CD4-positive, alpha-beta memory T cell (primary cell): ENCODE measurements at regions not wholly inside any gene's neighbourhood (a gene's known extent, or its start where the extent isn't known, plus 50 kb on each side); places are given as distances from the start of the nearest gene placed in this dataset.
"Not testable (repeated sequence)": the region's sequence is repeated elsewhere in the genome, so short reads cannot be mapped to it uniquely, and the experiment has no call there.

Experiments
- CTCF ChIA-PET: fragments of 350-600 bp; sonication (Branson Sonifier 250); formaldehyde crosslinking; loops from one replicate; lab custom pipeline; 2021; ENCODE audit warnings: inconsistent platforms; ENCODE audit not compliant: partially characterized antibody; lab: Charles Lee
- POLR2A ChIA-PET: fragments of 350-600 bp; sonication (Branson Sonifier 250); formaldehyde crosslinking; loops from one replicate; lab custom pipeline; 2021; ENCODE audit not compliant: partially characterized antibody; lab: Charles Lee
- DNase-seq, 5 donors: peaks; one replicate each; pipeline versions ENCODE4 v3.0.0 to v3.0.0-alpha.2; 2020 to 2022; ENCODE audit warnings: mixed read lengths in 1 of 5
- H3K27ac ChIP-seq: one replicate; pipeline ENCODE4 v1.7.0; 2013; ENCODE audit warnings: low read depth, low read length
- H3K27me3 ChIP-seq: 2 replicates; pipeline ENCODE4 v1.7.0; 2013; ENCODE audit warnings: mild to moderate bottlenecking, low read length, moderate library complexity; ENCODE audit not compliant: insufficient read depth
- H3K36me3 ChIP-seq: 2 replicates; pipeline ENCODE4 v1.7.0; 2013; ENCODE audit warnings: mild to moderate bottlenecking, low read length, moderate library complexity; ENCODE audit not compliant: insufficient read depth
- H3K4me1 ChIP-seq: 2 replicates; pipeline ENCODE4 v1.7.0; 2013; ENCODE audit warnings: mild to moderate bottlenecking, low read length, moderate library complexity; ENCODE audit not compliant: insufficient read depth
- H3K4me3 ChIP-seq, 2 donors: one replicate each; pipeline ENCODE4 v1.7.0; 2013; ENCODE audit warnings: low read length in 2 of 2, mild to moderate bottlenecking in 1 of 2
- H3K9me3 ChIP-seq, 2 donors: one replicate each; pipeline ENCODE4 v1.7.0; 2013; ENCODE audit warnings: low read length in 2 of 2, control low read depth in 1 of 2; ENCODE audit not compliant: control insufficient read depth in 1 of 2
- H3K27ac Mint-ChIP-seq, 7 donors: one replicate each; pipeline ENCODE4 v1.8.0; 2020 to 2021; ENCODE audit warnings: mixed read lengths in 7 of 7, mild to moderate bottlenecking in 6 of 7, inconsistent platforms in 3 of 7, moderate library complexity in 3 of 7
- H3K27me3 Mint-ChIP-seq, 2 donors: one replicate each; pipeline ENCODE4 v1.8.0; 2020 to 2021; ENCODE audit warnings: mixed read lengths in 2 of 2
- H3K36me3 Mint-ChIP-seq, 2 donors: one replicate each; pipeline ENCODE4 v1.8.0; 2020 to 2021; ENCODE audit warnings: mixed read lengths in 2 of 2, inconsistent platforms in 1 of 2, mild to moderate bottlenecking in 1 of 2
- H3K4me1 Mint-ChIP-seq, 4 donors: one replicate each; pipeline ENCODE4 v1.8.0; 2020 to 2021; ENCODE audit warnings: mixed read lengths in 4 of 4, mild to moderate bottlenecking in 1 of 4
- H3K4me3 Mint-ChIP-seq, 8 donors: one replicate each; pipeline ENCODE4 v1.8.0; 2020 to 2021; ENCODE audit warnings: mixed read lengths in 8 of 8, mild to moderate bottlenecking in 7 of 8, moderate library complexity in 6 of 8, inconsistent platforms in 3 of 8
- H3K9me3 Mint-ChIP-seq, 8 donors: one replicate each; pipeline ENCODE4 v1.8.0; 2020 to 2021; ENCODE audit warnings: mixed read lengths in 8 of 8, mild to moderate bottlenecking in 5 of 8, inconsistent platforms in 3 of 8, moderate library complexity in 1 of 8
- intact Hi-C: fragments of 100-400 bp; cut with micrococcal nuclease; formaldehyde crosslinking; loops from one replicate; pipeline ENCODE4 v1.15.1; 2023

DNA sequence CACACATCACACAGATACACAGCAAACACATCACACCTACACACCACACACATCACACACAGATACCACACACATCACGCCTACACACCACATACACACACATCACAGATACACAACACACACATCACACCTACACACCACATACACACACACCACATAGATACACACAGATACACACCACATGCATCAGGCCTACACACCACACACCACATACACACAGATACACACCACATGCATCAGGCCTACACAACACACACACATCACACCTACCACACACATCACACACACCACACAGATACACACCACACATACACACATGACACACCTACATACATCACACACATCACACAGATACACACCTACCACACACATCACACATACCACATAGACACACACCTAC lies 158.8 kb downstream of the NDUFA10 start:
- peaks cover 10 to 14% (median 13%) of the 10 kb centered on the region in 4 donors for H3K4me1 Mint-ChIP-seq
- Histone ChIP-seq H3K4me3 (no peak overlapping the region), H3K4me1 (peaks cover 8% of the 10 kb centered on the region), H3K27me3 (no peaks in the 10 kb centered on the region), H3K27ac (no peak overlapping the region), H3K9me3 (no peaks in the 10 kb centered on the region), H3K36me3 (no peaks in the 10 kb centered on the region)
- intact Hi-C loops, result no loop called here
- no peaks in the 10 kb centered on the region for H3K9me3 Mint-ChIP-seq
- CTCF ChIA-PET, result no interaction called here
- no peak overlapping the region for H3K27ac Mint-ChIP-seq
- H3K4me3 Mint-ChIP-seq, result no peak overlapping the region
- no peak for DNase-seq
- H3K36me3 Mint-ChIP-seq, result no peaks in the 10 kb centered on the region
- POLR2A ChIA-PET, result no interaction called here
- H3K27me3 Mint-ChIP-seq, result no peaks in the 10 kb centered on the region

DNA sequence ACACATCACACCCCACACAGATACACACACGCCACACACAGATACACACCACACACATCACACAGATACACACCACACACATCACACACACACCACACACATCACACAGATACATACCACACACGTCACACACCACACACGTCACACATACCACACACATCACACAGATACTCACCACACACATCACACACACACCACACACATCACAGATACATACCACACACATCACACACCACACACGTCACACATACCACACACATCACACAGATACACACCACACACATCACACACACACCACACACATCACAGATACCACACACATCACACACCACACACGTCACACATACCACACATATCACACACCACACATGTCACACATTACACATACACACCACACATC lies 159.3 kb downstream of the NDUFA10 start:
- peaks cover 10 to 18% (median 17%) of the 10 kb centered on the region in 4 donors for H3K4me1 Mint-ChIP-seq
- H3K9me3 ChIP-seq, intact Hi-C loops, H3K27ac ChIP-seq, DNase-seq, CTCF ChIA-PET, H3K4me3 Mint-ChIP-seq, H3K27me3 ChIP-seq, POLR2A ChIA-PET, H3K4me3 ChIP-seq, H3K9me3 Mint-ChIP-seq, H3K36me3 Mint-ChIP-seq, H3K27ac Mint-ChIP-seq, H3K36me3 ChIP-seq, H3K4me1 ChIP-seq, H3K27me3 Mint-ChIP-seq: not testable (repeated sequence)

DNA sequence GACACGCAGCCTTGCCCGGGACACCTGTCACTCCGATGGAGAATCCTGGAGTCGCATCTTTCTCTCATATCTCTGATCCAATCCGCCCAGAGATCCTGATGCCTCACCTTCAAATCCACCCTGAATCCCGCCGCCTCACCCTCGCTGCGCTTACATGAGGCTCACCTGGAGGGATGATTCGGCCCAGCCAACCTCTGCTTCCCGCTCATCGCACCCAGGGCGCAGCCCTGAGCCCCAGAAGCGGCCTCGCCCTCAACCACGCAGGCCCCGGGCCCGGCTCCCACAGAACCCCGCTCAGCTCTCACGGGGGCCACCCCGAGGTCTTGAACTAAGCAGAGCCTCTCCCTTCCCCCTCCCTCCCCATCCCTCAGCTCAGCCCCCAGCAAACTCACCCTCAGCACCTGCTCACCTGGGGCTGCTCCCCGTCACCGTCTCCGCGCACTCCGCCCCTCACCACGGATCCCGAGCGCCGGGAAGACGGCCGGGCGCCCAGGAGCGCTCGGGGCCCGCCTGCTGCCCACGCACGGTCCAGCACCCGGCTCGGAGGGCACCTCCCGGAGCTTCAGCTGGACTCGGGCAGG lies 160.0 kb downstream of the NDUFA10 start:
- no peaks in the 10 kb centered on the region for H3K27me3 ChIP-seq
- H3K36me3 Mint-ChIP-seq, result no peaks in the 10 kb centered on the region
- ChIA-PET CTCF (no interaction called here), POLR2A (no interaction called here)
- DNase-seq, result no peak
- peaks cover 13 to 23% (median 23%) of the 10 kb centered on the region in 4 donors for H3K4me1 Mint-ChIP-seq
- H3K36me3 ChIP-seq, result no peaks in the 10 kb centered on the region
- H3K9me3 ChIP-seq, result no peaks in the 10 kb centered on the region
- no peaks in the 10 kb centered on the region for H3K9me3 Mint-ChIP-seq
- H3K27ac ChIP-seq, result no peak overlapping the region
- H3K27me3 Mint-ChIP-seq, result no peaks in the 10 kb centered on the region
- H3K4me3 ChIP-seq, result no peak overlapping the region
- peaks cover 11% of the 10 kb centered on the region for H3K4me1 ChIP-seq
- H3K27ac Mint-ChIP-seq, result no peak overlapping the region
- intact Hi-C loops, result no loop called here
- no peak overlapping the region for H3K4me3 Mint-ChIP-seq

- Histone ChIP-seq H3K27ac (no peak overlapping the region), H3K27me3 (no peaks in the 10 kb centered on the region), H3K36me3 (no peaks in the 10 kb centered on the region), H3K4me3 (no peak overlapping the region), H3K9me3 (no peaks in the 10 kb centered on the region), H3K4me1 (peaks cover 11% of the 10 kb centered on the region)
- intact Hi-C loops, result no loop called here
- Mint-ChIP-seq H3K9me3 (no peaks in the 10 kb centered on the region), H3K27me3 (no peaks in the 10 kb centered on the region), H3K27ac (no peak overlapping the region), H3K36me3 (no peaks in the 10 kb centered on the region), H3K4me1 (peaks cover 13 to 24% (median 23%) of the 10 kb centered on the region in 4 donors), H3K4me3 (no peak overlapping the region)
- POLR2A ChIA-PET, result no interaction called here
- DNase-seq, result no peak
- CTCF ChIA-PET, result no interaction called here
These were observed 160.7 kb downstream of the NDUFA10 start for GRCh38 chr2:239864247-239865058.

DNA sequence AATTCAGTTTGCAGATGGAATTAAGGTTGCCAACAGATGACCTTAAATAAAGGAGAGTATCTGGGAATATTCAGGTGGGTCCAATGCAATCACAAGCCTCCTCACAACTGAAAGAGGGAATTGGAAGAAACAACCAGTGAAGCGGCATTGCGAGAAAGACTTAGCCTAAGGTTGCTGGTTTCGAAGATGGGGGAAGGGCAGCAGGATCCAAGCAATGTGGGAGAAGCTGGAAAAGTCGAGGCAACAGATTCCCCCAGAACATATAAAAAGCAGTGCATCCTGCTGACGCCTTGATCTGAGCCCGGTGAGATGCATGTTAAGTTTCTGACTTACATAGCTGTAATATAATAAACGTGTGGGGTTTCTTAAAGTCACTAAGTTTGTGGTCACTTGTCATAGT lies 162.5 kb downstream of the NDUFA10 start:
- ChIA-PET POLR2A (no interaction called here), CTCF (no interaction called here)
- Histone ChIP-seq H3K4me3 (no peak overlapping the region), H3K9me3 (no peaks in the 10 kb centered on the region), H3K27me3 (no peaks in the 10 kb centered on the region), H3K27ac (no peak overlapping the region), H3K36me3 (no peaks in the 10 kb centered on the region), H3K4me1 (peaks cover 11% of the 10 kb centered on the region)
- no peaks in the 10 kb centered on the region for H3K36me3 Mint-ChIP-seq
- no peaks in the 10 kb centered on the region for H3K9me3 Mint-ChIP-seq
- DNase-seq, result no peak
- H3K4me1 Mint-ChIP-seq, result peaks cover 13 to 24% (median 23%) of the 10 kb centered on the region in 4 donors
- H3K27ac Mint-ChIP-seq, result peak overlapping the region in 1 of 7 donors; percentile 56
- intact Hi-C loops, result no loop called here
- no peaks in the 10 kb centered on the region for H3K27me3 Mint-ChIP-seq
- no peak overlapping the region for H3K4me3 Mint-ChIP-seq

DNA sequence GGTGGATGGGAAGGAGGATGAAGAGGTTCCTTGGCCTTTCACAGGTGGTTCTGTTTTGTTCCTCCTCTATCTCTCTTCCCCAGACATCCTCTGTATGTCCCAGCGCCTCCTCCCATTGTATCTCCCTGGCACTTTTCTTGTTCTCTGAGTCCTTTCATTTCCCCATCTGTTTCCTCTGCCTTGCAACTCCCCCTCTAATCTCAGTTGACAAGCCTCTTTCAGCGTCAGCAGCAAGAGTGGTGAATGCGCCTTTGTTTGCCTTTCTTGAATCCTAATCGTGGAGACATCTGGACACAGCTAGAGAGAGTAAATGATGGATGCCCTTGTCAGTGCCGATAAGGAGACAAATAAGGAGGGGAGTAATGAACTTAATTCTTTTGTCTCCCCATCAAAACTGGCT lies 167.0 kb downstream of the NDUFA10 start:
- POLR2A ChIA-PET, result no interaction called here

DNA sequence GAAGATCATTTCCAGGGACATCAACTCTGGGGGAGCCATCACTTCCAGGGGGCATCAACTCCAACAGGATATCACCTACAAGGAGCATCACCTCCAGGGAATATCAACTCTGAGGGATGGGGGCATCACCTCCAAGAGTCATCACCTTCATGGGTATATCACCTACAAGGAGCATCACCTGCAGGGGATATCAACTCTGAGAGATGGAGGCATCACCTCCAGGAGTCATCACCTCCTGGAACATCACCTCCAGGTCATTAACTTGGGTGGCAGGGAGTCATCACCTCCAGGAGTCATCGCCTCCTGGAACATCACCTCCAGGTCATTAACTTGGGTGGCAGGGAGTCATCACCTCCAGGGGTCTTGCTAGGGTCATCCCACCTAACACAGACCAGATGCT lies 167.6 kb downstream of the NDUFA10 start:
- no peak overlapping the region for H3K4me3 ChIP-seq
- H3K36me3 ChIP-seq, result no peaks in the 10 kb centered on the region
- H3K27ac ChIP-seq, result no peak overlapping the region
- peaks cover 11% of the 10 kb centered on the region for H3K4me1 ChIP-seq
- no peaks in the 10 kb centered on the region for H3K9me3 ChIP-seq
- Mint-ChIP-seq H3K4me1 (peaks cover 13 to 22% (median 21%) of the 10 kb centered on the region in 4 donors), H3K4me3 (no peak overlapping the region), H3K27me3 (peaks cover 4 to 5% of the 10 kb centered on the region in 2 donors), H3K9me3 (peaks cover 0 to under 1% (median 0%) of the 10 kb centered on the region in 8 donors), H3K27ac (no peak overlapping the region), H3K36me3 (no peaks in the 10 kb centered on the region)
- no peaks in the 10 kb centered on the region for H3K27me3 ChIP-seq
- intact Hi-C loops, result no loop called here
- ChIA-PET POLR2A (no interaction called here), CTCF (no interaction called here)
- no peak for DNase-seq

More for the DNA sequence above, 167.0 kb downstream of the NDUFA10 start:
- Mint-ChIP-seq H3K4me3 (no peak overlapping the region), H3K9me3 (no peaks in the 10 kb centered on the region), H3K27ac (no peak overlapping the region), H3K4me1 (peaks cover 13 to 24% (median 23%) of the 10 kb centered on the region in 4 donors), H3K36me3 (no peaks in the 10 kb centered on the region), H3K27me3 (peaks cover 4 to 5% of the 10 kb centered on the region in 2 donors)
- Histone ChIP-seq H3K4me1 (peaks cover 11% of the 10 kb centered on the region), H3K27me3 (no peaks in the 10 kb centered on the region), H3K27ac (no peak overlapping the region), H3K36me3 (no peaks in the 10 kb centered on the region), H3K9me3 (no peaks in the 10 kb centered on the region), H3K4me3 (no peak overlapping the region)
- CTCF ChIA-PET, result no interaction called here
- DNase-seq, result no peak
- intact Hi-C loops, result no loop called here
